ENCODE measurements at regions not wholly inside any gene's neighbourhood (a gene's known extent, or its start where the extent isn't known, plus 50 kb on each side); places are given as distances from the start of the nearest gene placed in this dataset.
"Not testable (repeated sequence)": the region's sequence is repeated elsewhere in the genome, so short reads cannot be mapped to it uniquely, and the experiment has no call there.

DNA sequence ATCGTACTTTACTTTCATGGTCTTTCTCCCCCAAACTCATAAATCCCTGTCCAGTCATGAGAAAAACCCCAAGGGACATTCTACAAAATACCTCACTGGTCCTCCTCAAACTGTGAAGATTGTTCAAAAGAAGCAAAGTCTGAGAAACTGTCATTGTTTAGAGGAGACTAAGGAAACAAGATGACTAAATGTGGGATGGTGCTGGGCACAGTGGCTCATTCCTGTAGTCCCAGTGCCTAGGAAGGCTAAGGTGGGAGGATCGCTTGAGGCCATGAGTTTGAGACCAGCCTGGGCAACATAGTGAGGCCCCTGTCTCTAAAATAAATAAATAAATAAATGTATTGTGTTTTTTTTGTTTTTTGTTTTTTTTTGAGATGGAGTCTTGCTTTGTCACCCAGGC, 74.2 kb upstream of the SCAF11 start:
- no peak overlapping the region for H3K27ac ChIP-seq
- TF ChIP-seq POLR2A (IDR thresholded peaks at IDR 0.05) (no peak), CTCF (IDR thresholded peaks at IDR 0.05) (no peak)
- 81 to 88% methylated on average over 2 of the region's 2 CpGs for WGBS, 2 donors
- no peaks in the 10 kb centered on the region for H3K36me3 ChIP-seq (ENCODE audit: low read depth, missing control alignments)
- H3K27me3 ChIP-seq: no peaks in the 10 kb centered on the region
- H3K9me3 ChIP-seq: no peaks in the 10 kb centered on the region
- DNase-seq: no peak
- no peaks in the 10 kb centered on the region for H3K4me1 ChIP-seq
- no peak overlapping the region for H3K4me3 ChIP-seq
- intact Hi-C loops (cut with DNase I; ENCODE audit: low total_unique reads): no loop called here

DNA sequence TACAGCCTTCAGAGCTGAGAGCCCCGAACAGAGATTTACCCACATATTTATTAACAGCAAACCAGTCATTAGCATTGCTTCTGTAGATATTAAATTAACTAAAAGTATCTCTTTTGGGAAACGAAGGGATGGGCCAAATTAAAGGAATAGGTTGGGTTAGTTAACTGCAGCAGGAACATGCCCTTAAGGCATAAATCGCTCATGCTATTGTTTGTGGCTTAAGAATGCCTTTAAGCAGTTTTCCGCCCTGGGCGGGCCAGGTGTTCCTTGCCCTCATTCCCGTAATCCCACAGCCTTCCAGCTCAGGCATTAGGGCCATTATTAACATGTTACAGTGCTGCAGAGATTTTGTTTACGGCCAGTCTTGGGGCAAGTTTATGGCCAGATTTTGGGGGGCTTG, 68.3 kb upstream of the SCAF11 start:
- H3K27ac ChIP-seq; intact Hi-C loops (cut with DNase I; ENCODE audit: low total_unique reads); H3K27me3 ChIP-seq; H3K36me3 ChIP-seq (ENCODE audit: low read depth, missing control alignments); H3K4me1 ChIP-seq; DNase-seq; H3K9me3 ChIP-seq; H3K4me3 ChIP-seq: not testable (repeated sequence)
- WGBS, 2 donors: 90 to 92% methylated on average over 7 of the region's 7 CpGs

DNA sequence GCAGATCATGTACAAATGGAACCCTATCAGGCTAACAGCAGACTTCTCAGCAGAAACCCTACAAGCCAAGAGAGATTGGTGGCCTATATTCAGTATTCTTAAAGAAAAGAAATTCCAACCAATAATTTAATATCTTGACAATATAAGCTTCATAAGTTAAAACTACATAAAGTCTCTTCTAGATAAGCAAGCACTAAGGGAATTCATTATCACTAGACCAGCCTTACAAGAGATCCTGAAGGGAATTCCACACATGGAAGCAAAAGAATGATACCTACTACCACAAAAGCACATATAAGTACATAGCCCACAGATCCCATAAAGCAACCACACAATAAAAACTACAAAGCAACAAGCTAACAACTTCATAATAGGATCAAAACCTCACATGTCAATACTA, 60.4 kb upstream of the SCAF11 start:
- no peak overlapping the region for H3K4me3 ChIP-seq
- intact Hi-C loops (cut with DNase I; ENCODE audit: low total_unique reads): no loop called here
- no peaks in the 10 kb centered on the region for H3K36me3 ChIP-seq (ENCODE audit: low read depth, missing control alignments)
- no peaks in the 10 kb centered on the region for H3K4me1 ChIP-seq
- no peak overlapping the region for H3K27ac ChIP-seq
- TF ChIP-seq CTCF (IDR thresholded peaks at IDR 0.05) (no peak), POLR2A (IDR thresholded peaks at IDR 0.05) (no peak)
- no peak for DNase-seq
- peaks cover 5% of the 10 kb centered on the region for H3K9me3 ChIP-seq
- no peaks in the 10 kb centered on the region for H3K27me3 ChIP-seq

GRCh38 chr12:46049665-46050064, 59.3 kb upstream of the SCAF11 start:
- intact Hi-C loops (cut with DNase I; ENCODE audit: low total_unique reads): no loop called here
- no peak for DNase-seq
- TF ChIP-seq CTCF (IDR thresholded peaks at IDR 0.05): no peak
- no peak for TF ChIP-seq POLR2A (IDR thresholded peaks at IDR 0.05)
- Histone ChIP-seq H3K36me3 (ENCODE audit: low read depth, missing control alignments) (no peaks in the 10 kb centered on the region), H3K27ac (no peak overlapping the region), H3K4me1 (no peaks in the 10 kb centered on the region), H3K4me3 (no peak overlapping the region), H3K9me3 (peaks cover 7% of the 10 kb centered on the region), H3K27me3 (no peaks in the 10 kb centered on the region)
- 47 to 82% methylated on average over 2 of the region's 2 CpGs for WGBS, 2 donors

DNA sequence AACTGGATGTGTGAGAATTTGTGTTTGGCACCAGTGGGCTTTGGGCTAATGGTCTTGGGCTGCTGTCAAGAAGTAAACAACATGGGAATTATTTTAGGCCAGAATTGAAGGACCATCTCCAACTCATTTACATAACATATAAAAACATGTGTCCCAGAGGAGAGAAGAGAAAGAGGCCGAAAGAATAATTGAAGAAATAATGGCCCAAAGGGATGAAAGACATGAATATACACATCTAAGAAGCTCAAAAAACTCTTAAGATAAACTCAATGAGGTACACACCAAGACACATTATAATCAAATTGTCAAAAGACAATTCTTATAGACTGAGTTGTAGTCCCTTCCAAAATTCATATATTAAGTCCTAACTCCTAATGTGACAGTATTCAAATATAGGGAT, 56.1 kb upstream of the SCAF11 start:
- H3K27ac ChIP-seq: no peak overlapping the region
- H3K27me3 ChIP-seq: no peaks in the 10 kb centered on the region

More for the DNA sequence above, 56.1 kb upstream of the SCAF11 start:
- no peak overlapping the region for H3K4me3 ChIP-seq
- TF ChIP-seq POLR2A (IDR thresholded peaks at IDR 0.05) (no peak), CTCF (IDR thresholded peaks at IDR 0.05) (no peak)
- no peaks in the 10 kb centered on the region for H3K36me3 ChIP-seq (ENCODE audit: low read depth, missing control alignments)
- DNase-seq: no peak
- H3K9me3 ChIP-seq: peaks cover 7% of the 10 kb centered on the region
- WGBS, 2 donors: 93 to 96% methylated on average over 1 of the region's 1 CpG
- intact Hi-C loops (cut with DNase I; ENCODE audit: low total_unique reads): no loop called here
- H3K4me1 ChIP-seq: no peaks in the 10 kb centered on the region
